C4-2B (cell line): ENCODE measurements at regions not wholly inside any gene's neighbourhood (a gene's known extent, or its start where the extent isn't known, plus 50 kb on each side); places are given as distances from the start of the nearest gene placed in this dataset.

Source experiments
- H3K27ac ChIP-seq: fragments of 450-650 bp; 2 replicates; pipeline ENCODE4 v1.5.1; 2017
- ZFX ChIP-seq: fragments of 450-650 bp; IDR thresholded peaks from 2 replicates; pipeline ENCODE4 v1.6.1; 2017
- TF ChIP-seq, protein P1 (sequence below): fragments of 450-650 bp; conservative IDR thresholded peaks from 2 replicates; pipeline ENCODE4 v1.5.1; 2017; ENCODE audit warnings: mild to moderate bottlenecking

DNA sequence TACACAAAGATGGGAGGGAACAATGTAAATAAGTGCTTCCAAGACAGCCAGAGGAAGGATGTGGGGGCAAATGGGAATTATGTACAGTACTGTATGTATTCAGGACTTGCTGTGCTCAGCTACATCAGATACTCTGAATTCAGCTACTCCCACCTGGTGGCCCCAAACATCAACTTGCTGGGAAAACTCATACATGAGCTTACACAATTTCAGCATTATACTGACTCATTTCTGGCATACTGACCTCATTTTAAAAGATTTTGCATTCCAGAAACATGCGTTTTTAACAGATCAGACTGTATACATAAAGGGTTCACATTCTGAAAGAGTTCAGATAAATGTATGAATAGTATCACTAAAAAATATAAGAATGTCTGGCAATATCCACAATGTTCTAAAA lies 59.7 kb downstream of the GPX5 start:
- TF ChIP-seq ZFX = no peak
- TF ChIP-seq, protein P1, sequence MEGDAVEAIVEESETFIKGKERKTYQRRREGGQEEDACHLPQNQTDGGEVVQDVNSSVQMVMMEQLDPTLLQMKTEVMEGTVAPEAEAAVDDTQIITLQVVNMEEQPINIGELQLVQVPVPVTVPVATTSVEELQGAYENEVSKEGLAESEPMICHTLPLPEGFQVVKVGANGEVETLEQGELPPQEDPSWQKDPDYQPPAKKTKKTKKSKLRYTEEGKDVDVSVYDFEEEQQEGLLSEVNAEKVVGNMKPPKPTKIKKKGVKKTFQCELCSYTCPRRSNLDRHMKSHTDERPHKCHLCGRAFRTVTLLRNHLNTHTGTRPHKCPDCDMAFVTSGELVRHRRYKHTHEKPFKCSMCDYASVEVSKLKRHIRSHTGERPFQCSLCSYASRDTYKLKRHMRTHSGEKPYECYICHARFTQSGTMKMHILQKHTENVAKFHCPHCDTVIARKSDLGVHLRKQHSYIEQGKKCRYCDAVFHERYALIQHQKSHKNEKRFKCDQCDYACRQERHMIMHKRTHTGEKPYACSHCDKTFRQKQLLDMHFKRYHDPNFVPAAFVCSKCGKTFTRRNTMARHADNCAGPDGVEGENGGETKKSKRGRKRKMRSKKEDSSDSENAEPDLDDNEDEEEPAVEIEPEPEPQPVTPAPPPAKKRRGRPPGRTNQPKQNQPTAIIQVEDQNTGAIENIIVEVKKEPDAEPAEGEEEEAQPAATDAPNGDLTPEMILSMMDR = no peak
- H3K27ac ChIP-seq = no peak overlapping the region

DNA sequence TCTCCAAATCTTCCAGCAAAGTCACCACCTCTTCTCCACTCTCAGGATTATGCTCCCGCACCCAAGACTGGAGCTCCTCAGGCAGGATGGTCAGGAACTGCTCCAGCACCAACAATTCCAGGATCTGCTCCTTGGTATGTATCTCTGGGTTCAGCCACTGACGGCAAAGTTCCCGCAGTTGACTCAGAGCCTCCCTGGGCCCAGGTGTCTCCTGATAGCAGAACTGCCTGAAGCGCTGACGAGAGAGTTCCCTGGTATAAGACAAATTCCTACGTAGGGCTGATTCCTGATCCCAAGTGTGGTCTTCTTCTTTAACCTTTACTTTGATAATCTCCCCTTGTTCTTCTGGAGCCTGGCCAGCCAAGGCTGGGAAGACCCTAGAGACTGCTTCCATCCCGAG lies 60.6 kb downstream of the GPX5 start:
- TF ChIP-seq, protein P1 = no peak
- no peak for TF ChIP-seq ZFX
- H3K27ac ChIP-seq = peak overlapping the region; percentile 79

DNA sequence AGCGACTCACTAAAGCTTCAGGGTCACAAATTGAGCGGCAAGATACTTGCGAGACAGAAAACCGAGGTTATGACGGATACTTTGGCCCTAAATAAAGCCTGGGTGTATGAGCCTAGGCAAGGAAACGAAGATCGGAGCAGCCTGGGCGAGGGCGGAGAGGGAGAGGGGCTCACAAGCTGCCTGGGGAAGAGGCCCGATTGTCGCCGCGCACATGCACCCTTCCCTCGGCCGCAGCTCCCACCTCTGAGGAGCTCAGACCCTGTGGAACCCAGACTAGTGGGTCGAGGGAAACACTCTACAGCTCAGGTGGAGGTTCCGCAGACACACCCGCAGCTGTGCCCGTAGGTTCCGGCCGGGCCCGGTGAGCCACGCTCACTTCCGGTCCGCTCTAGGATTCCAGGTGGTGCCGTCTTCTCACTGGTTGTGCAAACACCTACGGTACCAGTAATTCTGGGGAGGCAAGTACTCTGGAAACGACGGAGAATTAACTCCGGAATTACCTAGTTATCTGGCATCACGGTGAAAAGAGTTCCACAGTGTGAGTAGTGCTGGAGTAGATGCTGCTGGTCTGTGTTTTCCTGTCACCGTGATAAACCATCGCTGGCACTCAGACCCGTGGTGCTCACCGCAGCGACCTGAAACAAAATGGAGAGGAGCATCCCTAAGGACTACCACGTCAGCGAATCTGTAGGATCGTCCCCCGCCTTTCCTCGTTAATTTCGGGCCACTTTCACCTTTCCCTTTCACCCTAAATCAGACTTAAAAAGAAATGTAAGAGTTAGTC lies 61.5 kb downstream of the GPX5 start:
- TF ChIP-seq, protein P1 = no peak
- TF ChIP-seq ZFX = peak; percentile 61
- H3K27ac ChIP-seq = peak overlapping the region; percentile 79

DNA sequence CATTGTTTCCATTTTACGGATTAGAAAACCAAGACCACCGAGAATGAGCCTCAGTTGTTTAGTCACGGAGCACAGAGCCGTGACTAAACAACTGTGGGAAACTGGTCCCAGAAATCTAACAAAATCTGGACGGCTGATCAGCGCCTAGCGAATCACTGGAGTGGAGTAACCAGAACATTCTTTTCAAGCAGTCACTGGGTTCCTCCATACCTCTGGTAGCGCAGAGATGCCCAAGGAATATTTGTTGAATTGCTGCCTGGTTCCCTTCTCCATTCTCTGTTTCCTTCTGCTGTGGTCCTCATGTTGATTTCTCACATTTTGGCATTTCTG lies 62.0 kb downstream of the GPX5 start:
- H3K27ac ChIP-seq = peak overlapping the region; percentile 79
- TF ChIP-seq, protein P1 = no peak
- TF ChIP-seq ZFX = no peak

DNA sequence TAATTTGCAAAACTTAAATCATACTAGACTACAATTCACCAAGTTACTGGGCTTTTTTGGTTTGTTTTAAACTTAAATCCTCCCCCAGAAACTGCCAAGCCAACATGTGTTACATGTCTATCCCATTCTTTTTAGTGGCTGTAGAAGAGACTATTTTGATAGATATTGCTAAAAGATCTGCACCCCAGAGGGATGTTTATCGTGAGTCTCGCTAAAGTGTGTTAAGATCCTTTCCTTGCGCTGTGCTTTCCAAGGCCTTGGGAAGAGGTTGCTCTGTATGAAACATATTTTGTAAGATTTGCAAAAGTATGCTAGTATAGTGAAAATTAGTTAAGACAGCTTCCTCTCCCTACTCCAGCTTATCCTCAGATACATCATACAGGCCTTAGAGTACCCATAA lies 63.0 kb downstream of the GPX5 start:
- H3K27ac ChIP-seq = no peak overlapping the region
- TF ChIP-seq, protein P1 = no peak
- no peak for TF ChIP-seq ZFX

DNA sequence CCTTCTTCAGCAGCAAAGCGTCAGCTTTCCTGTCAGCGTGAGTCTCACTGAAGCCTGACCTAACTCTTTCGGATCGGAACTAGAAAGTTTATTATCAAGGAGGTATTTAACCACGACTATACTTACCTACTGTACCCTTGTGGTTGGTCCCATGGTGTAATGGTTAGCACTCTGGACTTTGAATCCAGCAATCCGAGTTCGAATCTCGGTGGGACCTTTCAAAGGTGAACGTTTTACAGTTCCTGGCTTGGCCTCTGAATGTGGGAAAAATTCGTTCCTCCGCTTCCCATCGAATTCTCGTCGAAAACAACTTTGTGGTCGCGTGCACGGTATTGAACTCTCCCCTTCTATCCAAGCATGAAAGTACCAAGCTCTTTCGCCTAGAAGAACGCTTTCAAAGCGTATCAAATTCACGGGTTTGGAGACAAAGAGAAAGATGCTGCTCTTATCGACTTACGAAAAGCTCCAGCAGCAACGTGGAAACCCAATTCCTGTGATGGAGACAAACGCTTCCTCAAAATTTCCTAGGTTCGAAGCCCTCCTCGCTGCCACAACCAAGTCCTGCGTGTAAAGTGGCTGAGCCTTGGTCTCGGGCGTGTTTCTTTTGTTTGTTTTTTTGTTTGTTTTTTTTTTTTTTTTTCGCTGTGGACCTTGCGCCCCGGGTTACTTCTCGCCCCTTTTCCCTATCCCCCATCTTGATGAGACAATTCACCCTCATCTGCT lies 63.7 kb downstream of the GPX5 start:
- peak overlapping the region; percentile 27 for H3K27ac ChIP-seq
- TF ChIP-seq, protein P1 = no peak
- TF ChIP-seq ZFX = no peak

DNA sequence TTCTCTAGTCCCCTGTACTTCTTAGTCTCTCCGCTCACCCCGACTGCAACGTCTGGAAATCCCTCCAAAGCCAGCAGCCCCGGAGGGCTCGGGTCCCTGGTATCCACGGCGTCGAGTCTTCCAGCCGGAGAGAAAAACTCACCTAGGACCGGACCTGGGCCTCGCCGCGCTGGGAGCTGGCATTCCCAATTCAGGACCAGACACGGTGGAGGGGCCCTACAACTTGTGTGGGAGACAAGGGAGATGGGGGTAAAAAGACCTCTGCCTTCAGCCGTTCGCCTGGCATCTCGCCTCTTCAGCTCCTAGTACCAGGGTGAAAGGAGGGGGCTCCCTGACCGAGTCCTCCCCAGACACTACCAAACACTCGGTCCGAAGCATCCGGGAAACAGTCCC lies 64.3 kb downstream of the GPX5 start:
- no peak for TF ChIP-seq ZFX
- TF ChIP-seq, protein P1 = no peak

More for the DNA sequence above, 64.3 kb downstream of the GPX5 start:
- H3K27ac ChIP-seq = peak overlapping the region; percentile 27
